Mesenchymal stem cell (in vitro differentiated cells and primary cell): ENCODE measurements at regions not wholly inside any gene's neighbourhood (a gene's known extent, or its start where the extent isn't known, plus 50 kb on each side); places are given as distances from the start of the nearest gene placed in this dataset.

Source experiments
- DNase-seq: peaks from one replicate; pipeline ENCODE4 v3.0.0-alpha.2; 2013
- H2AFZ ChIP-seq: one replicate; pipeline ENCODE4 v1.6.1; 2013; ENCODE audit warnings: low read depth, mild to moderate bottlenecking, control low read depth, inconsistent platforms, low read length, moderate library complexity
- H2AK5ac ChIP-seq: 2 replicates; pipeline ENCODE4 v1.6.1; 2013; ENCODE audit warnings: low read length, moderate library complexity, mild to moderate bottlenecking, inconsistent platforms; ENCODE audit not compliant: severe bottlenecking
- H2BK120ac ChIP-seq: one replicate; pipeline ENCODE4 v1.6.1; 2013; ENCODE audit warnings: low read depth, mild to moderate bottlenecking, inconsistent platforms, low read length, moderate library complexity
- H2BK12ac ChIP-seq, 2 experiments: one replicate each; pipeline ENCODE4 v1.6.1; 2013; ENCODE audit warnings: inconsistent platforms in 2 of 2, low read length in 2 of 2, mild to moderate bottlenecking in 2 of 2, moderate library complexity in 2 of 2, control low read depth in 1 of 2
- H2BK15ac ChIP-seq: one replicate; pipeline ENCODE4 v1.6.1; 2013; ENCODE audit warnings: mild to moderate bottlenecking, low read depth, inconsistent platforms; ENCODE audit not compliant: poor library complexity, severe bottlenecking
- H2BK5ac ChIP-seq: 2 replicates; pipeline ENCODE4 v1.6.1; 2013; ENCODE audit warnings: low read depth, mild to moderate bottlenecking, low read length, control low read depth, inconsistent platforms; ENCODE audit not compliant: poor library complexity, severe bottlenecking
- H3K14ac ChIP-seq, 2 experiments: one replicate each; pipeline ENCODE4 v1.6.1; 2013; ENCODE audit warnings: inconsistent platforms in 2 of 2, low read length in 2 of 2, control low read depth in 1 of 2, mild to moderate bottlenecking in 1 of 2, moderate library complexity in 1 of 2
- H3K18ac ChIP-seq, 2 experiments: one replicate each; pipeline ENCODE4 v1.6.1; 2013; ENCODE audit warnings: inconsistent platforms in 2 of 2, low read length in 2 of 2, control low read depth in 1 of 2, low read depth in 1 of 2, mild to moderate bottlenecking in 1 of 2
- H3K23ac ChIP-seq, 2 experiments: one replicate each; pipeline ENCODE4 v1.6.1; 2013; ENCODE audit warnings: inconsistent platforms in 2 of 2, low read length in 2 of 2, mild to moderate bottlenecking in 2 of 2, moderate library complexity in 2 of 2, control low read depth in 1 of 2
- H3K27ac ChIP-seq: 2 replicates; pipeline ENCODE4 v1.5.1; 2013; ENCODE audit warnings: mild to moderate bottlenecking, moderate library complexity, low read length, control low read depth, inconsistent platforms; ENCODE audit not compliant: poor library complexity, severe bottlenecking
- H3K27me3 ChIP-seq, 2 experiments: 2 replicates each; pipeline versions ENCODE4 v1.6.1 to v1.7.0; 2013; ENCODE audit warnings: low read length in 2 of 2, mild to moderate bottlenecking in 2 of 2, moderate library complexity in 2 of 2, control low read depth in 1 of 2, inconsistent platforms in 1 of 2; ENCODE audit not compliant: control insufficient read depth in 1 of 2, insufficient read depth in 1 of 2
- H3K36me3 ChIP-seq, 2 experiments: 2 replicates each; pipeline versions ENCODE4 v1.6.1 to v1.7.0; 2013; ENCODE audit warnings: low read length in 2 of 2, control low read depth in 1 of 2, inconsistent platforms in 1 of 2, low read depth in 1 of 2, mild to moderate bottlenecking in 1 of 2; ENCODE audit not compliant: insufficient read depth in 2 of 2, control insufficient read depth in 1 of 2
- H3K4ac ChIP-seq, 2 experiments: one replicate each; pipeline ENCODE4 v1.6.1; 2013; ENCODE audit warnings: inconsistent platforms in 2 of 2, low read length in 2 of 2, mild to moderate bottlenecking in 2 of 2, moderate library complexity in 2 of 2, control low read depth in 1 of 2, low read depth in 1 of 2
- H3K4me1 ChIP-seq: 2 replicates; pipeline ENCODE4 v1.6.1; 2013; ENCODE audit warnings: low read depth, low read length, control low read depth; ENCODE audit not compliant: control insufficient read depth, insufficient read depth
- H3K4me2 ChIP-seq: 2 replicates; pipeline ENCODE4 v1.6.1; 2013; ENCODE audit warnings: low read length, mild to moderate bottlenecking, inconsistent platforms; ENCODE audit not compliant: poor library complexity, severe bottlenecking
- H3K4me3 ChIP-seq, 2 experiments: 2 replicates each; pipeline versions ENCODE4 v1.5.1 to v1.7.0; 2013; ENCODE audit warnings: low read length in 2 of 2, mild to moderate bottlenecking in 2 of 2, control low read depth in 1 of 2, low read depth in 1 of 2; ENCODE audit not compliant: insufficient read depth in 1 of 2
- H3K79me1 ChIP-seq: replicated peaks from 2 replicates; pipeline ENCODE4 v1.6.1; 2013; ENCODE audit warnings: mild to moderate bottlenecking, control low read depth, low read length, inconsistent platforms; ENCODE audit not compliant: poor library complexity, severe bottlenecking
- H3K9ac ChIP-seq: 2 replicates; pipeline ENCODE4 v1.7.0; 2013; ENCODE audit warnings: mild to moderate bottlenecking, low read length, moderate library complexity
- H3K9me3 ChIP-seq: 2 replicates; pipeline ENCODE4 v1.7.0; 2013; ENCODE audit warnings: mild to moderate bottlenecking, low read length; ENCODE audit not compliant: control insufficient read depth
- H4K8ac ChIP-seq: one replicate; pipeline ENCODE4 v1.6.1; 2013; ENCODE audit warnings: inconsistent platforms, mild to moderate bottlenecking, low read length, moderate library complexity
- H4K91ac ChIP-seq: one replicate; pipeline ENCODE4 v1.6.1; 2013; ENCODE audit warnings: mild to moderate bottlenecking, low read length, inconsistent platforms
- WGBS: methylation state at CpG from one replicate; pipeline ENCODE4 v1.1.7; 2013; ENCODE audit warnings: mixed read lengths; 5-methylcytosine and 5-hydroxymethylcytosine counted together

GRCh38 chr2:217449444-217449843 lies 553.4 kb downstream of the TNS1 start:
- Histone ChIP-seq H3K18ac (no peak overlapping the region), H2BK120ac (no peak overlapping the region), H3K79me1 (no peaks in the 10 kb centered on the region), H3K4me1 (peaks cover 12% of the 10 kb centered on the region), H3K14ac (no peak overlapping the region), H3K36me3 (no peaks in the 10 kb centered on the region), H2BK15ac (no peak overlapping the region), H3K9ac (no peak overlapping the region), H3K27ac (no peak overlapping the region), H3K27me3 (no peaks in the 10 kb centered on the region), H3K9me3 (no peaks in the 10 kb centered on the region), H3K4me3 (no peak overlapping the region), H3K4ac (no peak overlapping the region), H2AK5ac (no peak overlapping the region), H3K23ac (no peak overlapping the region), H4K8ac (peak overlapping the region; percentile 10), H2BK12ac (no peak overlapping the region), H2BK5ac (no peak overlapping the region), H2AFZ (no peak overlapping the region), H3K4me2 (no peak overlapping the region), H4K91ac (no peak overlapping the region)
- no peak for DNase-seq
- 84% methylated on average over 7 of the region's 8 CpGs for WGBS

- H3K18ac ChIP-seq, result no peak overlapping the region
- H2BK15ac ChIP-seq, result no peak overlapping the region
- H4K91ac ChIP-seq, result no peak overlapping the region
- no peak overlapping the region for H2BK12ac ChIP-seq
- H3K4me1 ChIP-seq, result peaks cover 12% of the 10 kb centered on the region
- H3K23ac ChIP-seq, result no peak overlapping the region
- H3K9ac ChIP-seq, result no peak overlapping the region
- no peaks in the 10 kb centered on the region for H3K36me3 ChIP-seq
- no peak overlapping the region for H3K27ac ChIP-seq
- no peak overlapping the region for H3K4ac ChIP-seq
- no peak overlapping the region for H2BK120ac ChIP-seq
- no peaks in the 10 kb centered on the region for H3K79me1 ChIP-seq
- no peak overlapping the region for H3K4me3 ChIP-seq
- H3K4me2 ChIP-seq, result no peak overlapping the region
- H2AK5ac ChIP-seq, result no peak overlapping the region
- H3K14ac ChIP-seq, result no peak overlapping the region
- H3K27me3 ChIP-seq, result no peaks in the 10 kb centered on the region
- 98% methylated on average over 5 of the region's 5 CpGs for WGBS
- H4K8ac ChIP-seq, result no peak overlapping the region
- H2AFZ ChIP-seq, result no peak overlapping the region
- no peaks in the 10 kb centered on the region for H3K9me3 ChIP-seq
- no peak overlapping the region for H2BK5ac ChIP-seq
- no peak for DNase-seq
Observed at GRCh38 chr2:217448860-217449259, 553.9 kb downstream of the TNS1 start.

- H2BK5ac ChIP-seq, result no peak overlapping the region
- no peak overlapping the region for H4K8ac ChIP-seq
- no peaks in the 10 kb centered on the region for H3K9me3 ChIP-seq
- no peak overlapping the region for H2AK5ac ChIP-seq
- H3K4me2 ChIP-seq, result no peak overlapping the region
- peak overlapping the region in 1 of 2 experiments; percentile 2 for H2BK12ac ChIP-seq
- H3K9ac ChIP-seq, result no peak overlapping the region
- no peak overlapping the region for H3K14ac ChIP-seq
- peaks cover 7% of the 10 kb centered on the region for H3K4me1 ChIP-seq
- H2AFZ ChIP-seq, result no peak overlapping the region
- no peak overlapping the region for H3K18ac ChIP-seq
- 58% methylated on average over 4 of the region's 4 CpGs for WGBS
- H3K27ac ChIP-seq, result peak overlapping the region; percentile 30
- H3K23ac ChIP-seq, result no peak overlapping the region
- H2BK120ac ChIP-seq, result no peak overlapping the region
- no peak overlapping the region for H3K4ac ChIP-seq
- no peak overlapping the region for H3K4me3 ChIP-seq
- no peaks in the 10 kb centered on the region for H3K27me3 ChIP-seq
- no peaks in the 10 kb centered on the region for H3K36me3 ChIP-seq
- no peaks in the 10 kb centered on the region for H3K79me1 ChIP-seq
- no peak overlapping the region for H2BK15ac ChIP-seq
- peak; percentile 48 for DNase-seq
- no peak overlapping the region for H4K91ac ChIP-seq
Observed at GRCh38 chr2:217445723-217446122, 557.1 kb downstream of the TNS1 start.

GRCh38 chr2:217444932-217445331 lies 557.9 kb downstream of the TNS1 start:
- no peak overlapping the region for H2BK5ac ChIP-seq
- H3K4me2 ChIP-seq, result no peak overlapping the region
- H4K91ac ChIP-seq, result no peak overlapping the region
- H3K4me1 ChIP-seq, result peaks cover 7% of the 10 kb centered on the region
- H3K36me3 ChIP-seq, result no peaks in the 10 kb centered on the region
- H3K79me1 ChIP-seq, result no peaks in the 10 kb centered on the region
- H2AFZ ChIP-seq, result no peak overlapping the region
- peak overlapping the region in 1 of 2 experiments; percentile 19 for H3K18ac ChIP-seq
- H2AK5ac ChIP-seq, result no peak overlapping the region
- no peak overlapping the region for H3K4me3 ChIP-seq
- no peak overlapping the region for H2BK12ac ChIP-seq
- H3K14ac ChIP-seq, result peak overlapping the region in 1 of 2 experiments; percentile 37
- no peak overlapping the region for H2BK15ac ChIP-seq
- no peaks in the 10 kb centered on the region for H3K9me3 ChIP-seq
- H3K27me3 ChIP-seq, result no peaks in the 10 kb centered on the region
- H2BK120ac ChIP-seq, result no peak overlapping the region
- DNase-seq, result no peak
- H3K9ac ChIP-seq, result no peak overlapping the region
- no peak overlapping the region for H4K8ac ChIP-seq
- H3K4ac ChIP-seq, result no peak overlapping the region
- H3K27ac ChIP-seq, result no peak overlapping the region
- no peak overlapping the region for H3K23ac ChIP-seq
